Vagina (tissue), 2 donors: ENCODE measurements at regions not wholly inside any gene's neighbourhood (a gene's known extent, or its start where the extent isn't known, plus 50 kb on each side); places are given as distances from the start of the nearest gene placed in this dataset.

Experiments used
- DNase-seq, 2 donors: peaks; one replicate each; pipeline ENCODE4 v3.0.0-alpha.2; 2017; ENCODE audit errors: extremely low spot score in 2 of 2
- H3K27ac ChIP-seq: fragments of 200-600 bp; sonication (generic); one replicate; pipeline ENCODE4 v1.5.1; 2019
- H3K27me3 ChIP-seq: fragments of 200-600 bp; sonication (generic); one replicate; pipeline ENCODE4 v1.5.1; 2019
- H3K36me3 ChIP-seq, 2 donors: fragments of 200-600 bp; sonication (generic); one replicate each; pipeline ENCODE4 v1.5.1; 2017 to 2019
- H3K4me1 ChIP-seq: fragments of 200-600 bp; sonication (generic); one replicate; pipeline ENCODE4 v1.5.1; 2019
- H3K4me3 ChIP-seq, 2 donors: fragments of 200-600 bp; sonication (generic); 1 replicate in 1 of 2; 2 replicates in 1 of 2; pipeline ENCODE4 v1.5.1; 2016 to 2019
- H3K9me3 ChIP-seq: fragments of 200-600 bp; sonication (generic); one replicate; pipeline ENCODE4 v1.5.1; 2019
- CTCF ChIP-seq, 3 experiments: fragments of 450-650 bp in 2 of 3; fragments of 200-600 bp in 1 of 3; sonication (generic) in 1 of 3; IDR thresholded peaks; one replicate each; pipeline ENCODE4 v1.5.1; 2017 to 2019; ENCODE audit warnings: antibody characterized with exemption in 3 of 3, mild to moderate bottlenecking in 2 of 3, moderate library complexity in 2 of 3
- POLR2A ChIP-seq, 2 donors: fragments of 450-650 bp; IDR thresholded peaks; one replicate each; pipeline ENCODE4 v1.6.1; 2017; ENCODE audit warnings: antibody characterized with exemption in 2 of 2, mild to moderate bottlenecking in 2 of 2, moderate library complexity in 2 of 2
- POLR2AphosphoS5 ChIP-seq, 2 donors: sonication (generic); formaldehyde crosslinking; IDR thresholded peaks; one replicate each; pipeline ENCODE4 v1.9.0; 2017; ENCODE audit warnings: antibody characterized with exemption in 2 of 2, mild to moderate bottlenecking in 2 of 2, low read depth in 1 of 2; ENCODE audit not compliant: insufficient read depth in 1 of 2
- intact Hi-C: fragments of 100-400 bp; cut with DNase I; formaldehyde crosslinking; loops from one replicate; pipeline ENCODE4 v1.15.1; 2023

GRCh38 chr1:192445839-192446489 is 129.2 kb downstream of the RGS21 start:
- H3K27me3 ChIP-seq = no peaks in the 10 kb centered on the region
- TF ChIP-seq CTCF (IDR thresholded peaks at IDR 0.05) (peak; percentile 69 to 71 (median 71)), POLR2AphosphoS5 (IDR thresholded peaks at IDR 0.05; ENCODE audit: insufficient read depth in 1 of 2, low read depth in 1 of 2) (no peak)
- no peak for DNase-seq
- H3K9me3 ChIP-seq = no peaks in the 10 kb centered on the region
- H3K4me3 ChIP-seq = no peak overlapping the region
- no peak overlapping the region for H3K27ac ChIP-seq
- intact Hi-C loops = no loop called here
- H3K36me3 ChIP-seq = no peaks in the 10 kb centered on the region
- no peaks in the 10 kb centered on the region for H3K4me1 ChIP-seq

DNA sequence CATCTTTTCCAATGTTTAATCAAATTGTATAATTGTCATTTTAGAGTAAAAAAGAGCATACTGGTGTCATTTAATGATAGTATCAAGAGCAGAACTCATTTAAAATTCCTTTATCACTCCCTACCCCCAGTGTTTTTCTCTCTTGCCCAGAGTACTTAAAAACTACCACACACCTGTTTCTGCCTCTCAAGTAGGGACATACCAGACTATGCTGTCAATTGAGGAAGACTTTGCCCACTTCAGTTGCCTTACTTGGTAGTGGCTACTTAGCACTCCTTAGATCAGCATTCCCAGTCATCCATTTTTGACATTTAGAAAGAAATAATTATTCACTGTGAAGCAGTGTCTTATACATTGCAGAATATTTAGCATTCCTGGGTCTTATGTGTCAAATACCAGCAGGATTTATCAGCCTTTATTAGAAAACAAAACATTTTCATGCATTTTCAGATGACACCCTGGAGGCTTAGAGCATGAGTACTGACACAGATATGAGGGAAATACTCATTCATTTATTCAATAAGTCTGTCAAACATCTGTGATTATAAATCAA is 127.5 kb upstream of the RGS1 start:
- no peak for DNase-seq
- no peak overlapping the region for H3K27ac ChIP-seq
- no peaks in the 10 kb centered on the region for H3K27me3 ChIP-seq
- H3K4me3 ChIP-seq = no peak overlapping the region
- H3K9me3 ChIP-seq = no peaks in the 10 kb centered on the region
- H3K36me3 ChIP-seq = no peaks in the 10 kb centered on the region
- intact Hi-C loops = no loop called here
- H3K4me1 ChIP-seq = no peaks in the 10 kb centered on the region
- no peak for TF ChIP-seq POLR2A (IDR thresholded peaks at IDR 0.05)
- no peak for TF ChIP-seq POLR2AphosphoS5 (IDR thresholded peaks at IDR 0.05; ENCODE audit: insufficient read depth in 1 of 2, low read depth in 1 of 2)
- no peak for TF ChIP-seq CTCF (IDR thresholded peaks at IDR 0.05)

DNA sequence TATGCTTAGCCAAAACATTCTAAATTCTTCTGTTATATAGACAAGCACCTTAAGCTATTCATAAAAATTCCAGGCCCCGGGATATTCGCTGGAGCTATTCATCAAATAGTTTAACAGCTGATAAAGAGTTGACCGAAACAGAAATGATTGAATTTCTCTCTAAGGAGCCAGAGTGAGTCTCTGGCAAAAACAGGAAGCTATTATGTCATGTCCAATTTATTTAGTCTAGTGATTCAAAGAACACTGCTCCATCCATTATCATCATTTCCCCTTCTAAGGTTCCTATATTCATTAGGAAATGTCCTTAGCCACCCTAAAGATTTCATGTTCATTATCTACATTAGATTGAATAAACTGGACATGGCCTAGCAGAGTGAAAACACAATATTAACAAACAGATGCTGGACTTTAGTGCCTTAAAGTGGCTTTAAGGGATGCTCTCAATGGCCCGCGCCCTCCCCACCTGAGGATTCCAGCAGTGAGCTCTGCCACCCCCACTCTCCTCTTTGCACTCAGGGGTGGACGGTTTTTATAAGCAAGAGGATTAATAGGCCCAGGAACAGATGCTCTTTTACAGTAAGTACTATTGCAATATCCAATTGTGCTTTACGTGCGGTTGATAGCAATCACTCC is 122.1 kb upstream of the RGS1 start:
- intact Hi-C loops = no loop called here
- H3K36me3 ChIP-seq = no peaks in the 10 kb centered on the region
- TF ChIP-seq CTCF (IDR thresholded peaks at IDR 0.05) (no peak), POLR2AphosphoS5 (IDR thresholded peaks at IDR 0.05; ENCODE audit: insufficient read depth in 1 of 2, low read depth in 1 of 2) (no peak), POLR2A (IDR thresholded peaks at IDR 0.05) (no peak)
- no peak overlapping the region for H3K4me3 ChIP-seq
- H3K27me3 ChIP-seq = no peaks in the 10 kb centered on the region
- no peaks in the 10 kb centered on the region for H3K4me1 ChIP-seq
- no peak overlapping the region for H3K27ac ChIP-seq
- no peak for DNase-seq
- H3K9me3 ChIP-seq = no peaks in the 10 kb centered on the region

- intact Hi-C loops = no loop called here
- H3K4me1 ChIP-seq = no peaks in the 10 kb centered on the region
- no peak overlapping the region for H3K4me3 ChIP-seq
- DNase-seq = no peak
- no peaks in the 10 kb centered on the region for H3K27me3 ChIP-seq
- no peak for TF ChIP-seq CTCF (IDR thresholded peaks at IDR 0.05)
- no peak for TF ChIP-seq POLR2AphosphoS5 (IDR thresholded peaks at IDR 0.05; ENCODE audit: insufficient read depth in 1 of 2, low read depth in 1 of 2)
- TF ChIP-seq POLR2A (IDR thresholded peaks at IDR 0.05) = no peak
- H3K27ac ChIP-seq = no peak overlapping the region
- no peaks in the 10 kb centered on the region for H3K36me3 ChIP-seq
- H3K9me3 ChIP-seq = no peaks in the 10 kb centered on the region
Observed at GRCh38 chr1:192459467-192459866, 116.1 kb upstream of the RGS1 start.

GRCh38 chr1:192461684-192462083 is 113.9 kb upstream of the RGS1 start:
- H3K27ac ChIP-seq = no peak overlapping the region
- no peaks in the 10 kb centered on the region for H3K36me3 ChIP-seq
- no peaks in the 10 kb centered on the region for H3K4me1 ChIP-seq
- no peaks in the 10 kb centered on the region for H3K9me3 ChIP-seq
- intact Hi-C loops = no loop called here
- TF ChIP-seq POLR2AphosphoS5 (IDR thresholded peaks at IDR 0.05; ENCODE audit: insufficient read depth in 1 of 2, low read depth in 1 of 2) (no peak), POLR2A (IDR thresholded peaks at IDR 0.05) (no peak), CTCF (IDR thresholded peaks at IDR 0.05) (no peak)
- H3K4me3 ChIP-seq = no peak overlapping the region
- DNase-seq = no peak
- no peaks in the 10 kb centered on the region for H3K27me3 ChIP-seq
